ENCODE measurements at regions not wholly inside any gene's neighbourhood (a gene's known extent, or its start where the extent isn't known, plus 50 kb on each side); places are given as distances from the start of the nearest gene placed in this dataset.

DNA sequence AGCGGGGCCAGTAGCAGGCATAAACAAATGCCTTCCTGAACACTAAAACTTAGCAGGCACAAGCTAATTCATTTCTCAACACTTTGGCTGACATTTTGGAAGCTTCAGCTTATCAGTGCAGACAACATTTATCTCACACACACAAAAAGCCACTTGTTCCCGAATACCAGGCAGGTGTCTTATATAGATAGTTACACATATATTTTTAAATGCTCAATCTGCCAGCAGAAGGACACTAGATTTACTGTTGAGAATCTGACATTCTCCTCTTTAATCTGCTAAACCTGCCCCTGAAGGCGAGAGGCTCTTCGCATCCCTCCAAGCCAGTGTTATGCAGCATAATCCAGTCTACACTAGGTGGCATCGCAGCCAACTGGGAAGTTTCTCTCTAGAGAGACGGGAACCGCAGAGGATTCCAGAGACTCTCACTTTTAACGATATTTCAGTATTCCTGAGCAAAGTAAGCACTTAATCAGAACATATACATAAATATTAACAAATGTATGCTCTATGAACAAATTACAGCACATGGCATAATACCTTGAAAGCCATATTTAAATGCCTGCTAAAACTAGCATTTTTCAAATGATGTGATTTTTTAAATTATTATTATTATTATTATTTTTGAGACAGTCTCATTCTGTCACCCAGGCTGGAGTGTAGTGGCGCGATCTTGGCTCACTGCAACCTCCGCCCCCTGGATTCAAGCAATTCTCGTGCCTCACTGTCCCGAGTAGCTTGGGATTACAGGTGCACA, 90.2 kb upstream of the SCG2 start:
- no peaks in the 10 kb centered on the region for H3K9me3 Mint-ChIP-seq
- TF ChIP-seq, protein P1, sequence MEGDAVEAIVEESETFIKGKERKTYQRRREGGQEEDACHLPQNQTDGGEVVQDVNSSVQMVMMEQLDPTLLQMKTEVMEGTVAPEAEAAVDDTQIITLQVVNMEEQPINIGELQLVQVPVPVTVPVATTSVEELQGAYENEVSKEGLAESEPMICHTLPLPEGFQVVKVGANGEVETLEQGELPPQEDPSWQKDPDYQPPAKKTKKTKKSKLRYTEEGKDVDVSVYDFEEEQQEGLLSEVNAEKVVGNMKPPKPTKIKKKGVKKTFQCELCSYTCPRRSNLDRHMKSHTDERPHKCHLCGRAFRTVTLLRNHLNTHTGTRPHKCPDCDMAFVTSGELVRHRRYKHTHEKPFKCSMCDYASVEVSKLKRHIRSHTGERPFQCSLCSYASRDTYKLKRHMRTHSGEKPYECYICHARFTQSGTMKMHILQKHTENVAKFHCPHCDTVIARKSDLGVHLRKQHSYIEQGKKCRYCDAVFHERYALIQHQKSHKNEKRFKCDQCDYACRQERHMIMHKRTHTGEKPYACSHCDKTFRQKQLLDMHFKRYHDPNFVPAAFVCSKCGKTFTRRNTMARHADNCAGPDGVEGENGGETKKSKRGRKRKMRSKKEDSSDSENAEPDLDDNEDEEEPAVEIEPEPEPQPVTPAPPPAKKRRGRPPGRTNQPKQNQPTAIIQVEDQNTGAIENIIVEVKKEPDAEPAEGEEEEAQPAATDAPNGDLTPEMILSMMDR (IDR thresholded peaks at IDR 0.05): peak; percentile 79

GRCh38 chr2:223688094-223688835, 86.1 kb upstream of the SCG2 start:
- H3K27me3 Mint-ChIP-seq (ENCODE audit: insufficient read depth): no peaks in the 10 kb centered on the region
- TF ChIP-seq, protein P1 (IDR thresholded peaks at IDR 0.05): no peak
- no peaks in the 10 kb centered on the region for H3K9me3 Mint-ChIP-seq
- no peak overlapping the region for H3K4me3 Mint-ChIP-seq
- H3K27ac Mint-ChIP-seq: no peak overlapping the region
- 0 out of 2 replicates have a peak, but pooled peaks cover 6% of the 10 kb centered on the region for H3K4me1 Mint-ChIP-seq (ENCODE audit: low read depth)
- no peaks in the 10 kb centered on the region for H3K36me3 Mint-ChIP-seq (ENCODE audit: low read depth)
- no peak for DNase-seq

More for the DNA sequence above, 90.2 kb upstream of the SCG2 start:
- peak; percentile 41 for DNase-seq
- Mint-ChIP-seq H3K4me1 (ENCODE audit: low read depth) (peaks cover 23% of the 10 kb centered on the region), H3K4me3 (no peak overlapping the region), H3K27me3 (ENCODE audit: insufficient read depth) (no peaks in the 10 kb centered on the region), H3K36me3 (ENCODE audit: low read depth) (no peaks in the 10 kb centered on the region), H3K27ac (no peak overlapping the region)

GRCh38 chr2:223681125-223681524, 79.0 kb upstream of the SCG2 start:
- no peaks in the 10 kb centered on the region for H3K27me3 Mint-ChIP-seq (ENCODE audit: insufficient read depth)
- TF ChIP-seq, protein P1 (IDR thresholded peaks at IDR 0.05): no peak
- H3K4me1 Mint-ChIP-seq (ENCODE audit: low read depth): no peaks in the 10 kb centered on the region
- DNase-seq: no peak
- no peak overlapping the region for H3K27ac Mint-ChIP-seq
- no peaks in the 10 kb centered on the region for H3K36me3 Mint-ChIP-seq (ENCODE audit: low read depth)
- no peaks in the 10 kb centered on the region for H3K9me3 Mint-ChIP-seq
- no peak overlapping the region for H3K4me3 Mint-ChIP-seq

GRCh38 chr2:223674998-223675609, 72.9 kb upstream of the SCG2 start:
- DNase-seq: peak; percentile 38
- H3K4me3 Mint-ChIP-seq: no peak overlapping the region
- H3K27ac Mint-ChIP-seq: no peak overlapping the region
- H3K4me1 Mint-ChIP-seq (ENCODE audit: low read depth): peaks cover 7% of the 10 kb centered on the region
- H3K27me3 Mint-ChIP-seq (ENCODE audit: insufficient read depth): peaks cover 3% of the 10 kb centered on the region; the same call in 1 of the 2 replicates
- H3K9me3 Mint-ChIP-seq: no peaks in the 10 kb centered on the region
- TF ChIP-seq, protein P1 (IDR thresholded peaks at IDR 0.05): peak; percentile 85
- H3K36me3 Mint-ChIP-seq (ENCODE audit: low read depth): no peaks in the 10 kb centered on the region

- Mint-ChIP-seq H3K4me3 (no peak overlapping the region), H3K27me3 (ENCODE audit: insufficient read depth) (peaks cover 3% of the 10 kb centered on the region; the same call in 1 of the 2 replicates), H3K9me3 (no peaks in the 10 kb centered on the region), H3K36me3 (ENCODE audit: low read depth) (no peaks in the 10 kb centered on the region), H3K27ac (no peak overlapping the region), H3K4me1 (ENCODE audit: low read depth) (peaks cover 30% of the 10 kb centered on the region)
- peak; percentile 32 for DNase-seq
- TF ChIP-seq, protein P1 (IDR thresholded peaks at IDR 0.05): no peak
These were observed 67.5 kb upstream of the SCG2 start for GRCh38 chr2:223669453-223670225.
